Amygdala (tissue), 56 donors: ENCODE measurements at regions not wholly inside any gene's neighbourhood (a gene's known extent, or its start where the extent isn't known, plus 50 kb on each side); places are given as distances from the start of the nearest gene placed in this dataset.
"Not testable (repeated sequence)": the region's sequence is repeated elsewhere in the genome, so short reads cannot be mapped to it uniquely, and the experiment has no call there.

Experiments used
- DNase-seq, 56 donors: peaks; one replicate each; lab custom pipeline; 2025; lab: John Stamatoyannopoulos, UW

- DNase-seq: no peak
These were observed 194.5 kb upstream of the RGS6 start for GRCh38 chr14:71737760-71738159.

- no peak for DNase-seq
These were observed 192.8 kb upstream of the RGS6 start for GRCh38 chr14:71739273-71739990.

- no peak for DNase-seq
These were observed 191.0 kb upstream of the RGS6 start for GRCh38 chr14:71741241-71741640.

GRCh38 chr14:71742485-71742884 lies 189.7 kb upstream of the RGS6 start:
- no peak for DNase-seq

GRCh38 chr14:71745072-71745471 lies 187.2 kb upstream of the RGS6 start:
- no peak for DNase-seq

- DNase-seq: no peak
These were observed 184.0 kb upstream of the RGS6 start for GRCh38 chr14:71748196-71748595.

GRCh38 chr14:71749613-71750238 lies 182.5 kb upstream of the RGS6 start:
- no peak for DNase-seq

- DNase-seq: no peak
These were observed 181.0 kb upstream of the RGS6 start for GRCh38 chr14:71751264-71751663.

GRCh38 chr14:71752111-71752738 lies 180.0 kb upstream of the RGS6 start:
- DNase-seq: peak in 1 of 56 donors; percentile 11

GRCh38 chr14:71753126-71753830 lies 179.0 kb upstream of the RGS6 start:
- DNase-seq: peak; percentile 12 to 88 (median 63)

GRCh38 chr14:71753976-71754375 lies 178.3 kb upstream of the RGS6 start:
- no peak for DNase-seq

GRCh38 chr14:71754422-71755095 lies 177.7 kb upstream of the RGS6 start:
- no peak for DNase-seq

- no peak for DNase-seq
These were observed 173.8 kb upstream of the RGS6 start for GRCh38 chr14:71758229-71758951.

- no peak for DNase-seq
These were observed 169.7 kb upstream of the RGS6 start for GRCh38 chr14:71762575-71762974.

GRCh38 chr14:71764701-71765382 lies 167.4 kb upstream of the RGS6 start:
- DNase-seq: no peak

GRCh38 chr14:71765505-71765904 lies 166.7 kb upstream of the RGS6 start:
- DNase-seq: no peak

- no peak for DNase-seq
These were observed 161.8 kb upstream of the RGS6 start for GRCh38 chr14:71770431-71770830.

- not testable (repeated sequence) for DNase-seq
These were observed 160.8 kb upstream of the RGS6 start for GRCh38 chr14:71771421-71771820.

GRCh38 chr14:71771996-71772395 lies 160.2 kb upstream of the RGS6 start:
- DNase-seq: not testable (repeated sequence)
